Activated CD4-positive, alpha-beta T cell treated with anti-CD3 and anti-CD28 coated beads for 48 hours (primary cell): ENCODE measurements at regions not wholly inside any gene's neighbourhood (a gene's known extent, or its start where the extent isn't known, plus 50 kb on each side); places are given as distances from the start of the nearest gene placed in this dataset.

Experiments
- DNase-seq: peaks from one replicate; pipeline ENCODE4 v3.0.0-alpha.2; 2020

GRCh38 chr10:10315989-10316388 is 701.7 kb upstream of the CELF2 start:
- DNase-seq = no peak

- DNase-seq = no peak
These were observed 700.5 kb upstream of the CELF2 start for GRCh38 chr10:10317151-10317550.

GRCh38 chr10:10318856-10319255 is 698.8 kb upstream of the CELF2 start:
- DNase-seq = no peak

- DNase-seq = no peak
These were observed 696.7 kb upstream of the CELF2 start for GRCh38 chr10:10320956-10321355.

- DNase-seq = no peak
These were observed 691.6 kb upstream of the CELF2 start for GRCh38 chr10:10326116-10326515.

- DNase-seq = no peak
These were observed 689.7 kb upstream of the CELF2 start for GRCh38 chr10:10327934-10328333.

GRCh38 chr10:10330418-10330817 is 687.3 kb upstream of the CELF2 start:
- no peak for DNase-seq

- no peak for DNase-seq
These were observed 684.9 kb upstream of the CELF2 start for GRCh38 chr10:10332786-10333185.

GRCh38 chr10:10333622-10334021 is 684.0 kb upstream of the CELF2 start:
- no peak for DNase-seq

GRCh38 chr10:10338339-10338738 is 679.3 kb upstream of the CELF2 start:
- no peak for DNase-seq

GRCh38 chr10:10346390-10347150 is 671.1 kb upstream of the CELF2 start:
- no peak for DNase-seq

GRCh38 chr10:10350050-10350449 is 667.6 kb upstream of the CELF2 start:
- DNase-seq = no peak

GRCh38 chr10:10351451-10351850 is 666.2 kb upstream of the CELF2 start:
- DNase-seq = no peak

GRCh38 chr10:10353326-10353868 is 664.3 kb upstream of the CELF2 start:
- DNase-seq = no peak

- no peak for DNase-seq
These were observed 658.4 kb upstream of the CELF2 start for GRCh38 chr10:10359263-10359662.

- no peak for DNase-seq
These were observed 656.3 kb upstream of the CELF2 start for GRCh38 chr10:10361301-10361885.

GRCh38 chr10:10362800-10363199 is 654.9 kb upstream of the CELF2 start:
- DNase-seq = no peak

GRCh38 chr10:10363217-10363616 is 654.5 kb upstream of the CELF2 start:
- DNase-seq = no peak

GRCh38 chr10:10364902-10365301 is 652.8 kb upstream of the CELF2 start:
- DNase-seq = no peak

- no peak for DNase-seq
These were observed 652.0 kb upstream of the CELF2 start for GRCh38 chr10:10365676-10366075.

- no peak for DNase-seq
These were observed 650.8 kb upstream of the CELF2 start for GRCh38 chr10:10366836-10367235.

GRCh38 chr10:10367264-10367663 is 650.4 kb upstream of the CELF2 start:
- no peak for DNase-seq

- no peak for DNase-seq
These were observed 648.6 kb upstream of the CELF2 start for GRCh38 chr10:10368951-10369576.

GRCh38 chr10:10385831-10386230 is 631.8 kb upstream of the CELF2 start:
- no peak for DNase-seq
